ENCODE measurements at regions not wholly inside any gene's neighbourhood (a gene's known extent, or its start where the extent isn't known, plus 50 kb on each side); places are given as distances from the start of the nearest gene placed in this dataset.
"Not testable (repeated sequence)": the region's sequence is repeated elsewhere in the genome, so short reads cannot be mapped to it uniquely, and the experiment has no call there.

DNA sequence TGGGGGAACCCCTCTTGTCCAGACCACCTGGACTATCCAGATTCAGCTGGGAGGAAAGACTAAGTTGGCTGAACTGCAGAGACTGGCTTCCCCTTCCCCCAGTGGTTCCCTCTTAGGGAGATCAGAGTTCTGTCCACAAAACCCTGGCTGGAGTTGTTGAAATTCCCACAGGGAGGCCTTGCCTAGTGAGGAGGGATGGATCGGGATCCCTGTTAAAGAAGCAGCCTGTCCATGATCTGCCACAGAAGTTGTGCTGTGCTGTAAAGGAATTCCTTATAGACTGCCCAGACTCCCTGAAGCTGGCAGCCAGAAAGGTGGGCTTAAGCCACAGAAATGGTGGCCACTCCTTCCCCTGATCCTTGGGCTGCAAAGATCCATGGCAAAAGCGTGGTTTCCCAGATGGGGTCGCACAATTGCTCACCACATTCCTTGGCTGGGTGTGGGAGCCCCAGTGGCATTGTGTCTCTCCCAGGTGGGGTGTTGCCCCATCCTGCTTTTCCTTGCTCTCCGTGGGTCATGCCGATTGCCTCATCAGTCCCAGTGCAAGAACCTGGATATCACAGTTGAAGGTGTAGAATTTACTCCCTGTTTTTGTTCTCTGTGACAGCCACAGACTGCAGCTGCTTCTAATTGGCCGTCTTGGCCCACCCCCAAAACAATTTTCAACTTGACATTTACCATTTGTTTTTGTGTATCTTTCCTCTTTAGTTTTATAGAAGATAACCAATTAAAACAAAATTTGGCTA lies 342.4 kb downstream of the FGF10 start:
- TF ChIP-seq, protein P1, sequence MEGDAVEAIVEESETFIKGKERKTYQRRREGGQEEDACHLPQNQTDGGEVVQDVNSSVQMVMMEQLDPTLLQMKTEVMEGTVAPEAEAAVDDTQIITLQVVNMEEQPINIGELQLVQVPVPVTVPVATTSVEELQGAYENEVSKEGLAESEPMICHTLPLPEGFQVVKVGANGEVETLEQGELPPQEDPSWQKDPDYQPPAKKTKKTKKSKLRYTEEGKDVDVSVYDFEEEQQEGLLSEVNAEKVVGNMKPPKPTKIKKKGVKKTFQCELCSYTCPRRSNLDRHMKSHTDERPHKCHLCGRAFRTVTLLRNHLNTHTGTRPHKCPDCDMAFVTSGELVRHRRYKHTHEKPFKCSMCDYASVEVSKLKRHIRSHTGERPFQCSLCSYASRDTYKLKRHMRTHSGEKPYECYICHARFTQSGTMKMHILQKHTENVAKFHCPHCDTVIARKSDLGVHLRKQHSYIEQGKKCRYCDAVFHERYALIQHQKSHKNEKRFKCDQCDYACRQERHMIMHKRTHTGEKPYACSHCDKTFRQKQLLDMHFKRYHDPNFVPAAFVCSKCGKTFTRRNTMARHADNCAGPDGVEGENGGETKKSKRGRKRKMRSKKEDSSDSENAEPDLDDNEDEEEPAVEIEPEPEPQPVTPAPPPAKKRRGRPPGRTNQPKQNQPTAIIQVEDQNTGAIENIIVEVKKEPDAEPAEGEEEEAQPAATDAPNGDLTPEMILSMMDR (conservative IDR thresholded peaks at IDR 0.05), result no peak
- H3K27ac ChIP-seq, result no peak overlapping the region

DNA sequence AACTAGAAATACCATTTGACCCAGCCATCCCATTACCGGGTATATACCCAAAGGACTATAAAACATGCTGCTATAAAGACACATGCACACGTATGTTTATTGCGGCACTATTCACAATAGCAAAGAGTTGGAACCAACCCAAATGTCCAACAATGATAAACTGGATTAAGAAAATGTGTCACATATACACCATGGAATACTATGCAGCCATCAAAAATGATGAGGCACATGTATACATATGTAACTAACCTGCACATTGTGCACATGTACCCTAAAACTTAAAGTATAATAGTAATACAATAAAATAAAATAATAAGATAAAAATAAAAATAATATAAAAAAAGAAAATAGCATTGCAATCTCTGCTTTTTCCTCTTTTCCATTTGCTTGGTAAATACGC lies 344.7 kb downstream of the FGF10 start:
- H3K27ac ChIP-seq, result not testable (repeated sequence)

DNA sequence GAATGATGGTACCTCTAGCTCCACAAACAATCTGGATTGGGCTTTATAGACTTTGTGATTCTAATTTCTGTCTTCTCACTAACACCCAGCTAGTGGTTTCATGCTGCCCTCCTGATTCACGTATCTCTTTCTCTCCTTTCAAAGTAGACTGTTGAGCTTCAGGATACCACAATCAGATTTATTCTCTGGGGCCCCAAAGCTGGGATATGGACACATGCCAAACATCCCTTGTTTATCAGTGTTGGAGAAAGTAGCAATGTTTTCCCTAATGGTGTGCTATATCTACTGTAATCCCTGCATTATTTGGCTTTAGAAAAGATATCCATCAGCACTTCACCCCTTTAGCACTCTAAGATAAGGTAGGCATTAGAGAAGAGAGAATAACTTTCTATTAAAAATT lies 361.0 kb downstream of the FGF10 start:
- TF ChIP-seq, protein P1 (conservative IDR thresholded peaks at IDR 0.05), result no peak
- H3K27ac ChIP-seq, result no peak overlapping the region

- TF ChIP-seq, protein P1 (conservative IDR thresholded peaks at IDR 0.05), result no peak
- no peak overlapping the region for H3K27ac ChIP-seq
These were observed 366.6 kb downstream of the FGF10 start for GRCh38 chr5:44022622-44023021.

GRCh38 chr5:44011518-44011917 lies 377.7 kb downstream of the FGF10 start:
- TF ChIP-seq, protein P1 (conservative IDR thresholded peaks at IDR 0.05), result no peak
- H3K27ac ChIP-seq, result no peak overlapping the region

- peak overlapping the region; percentile 56; the same call in 1 of the 2 replicates for H3K27ac ChIP-seq
- TF ChIP-seq, protein P1 (conservative IDR thresholded peaks at IDR 0.05), result no peak
These were observed 386.8 kb downstream of the FGF10 start for GRCh38 chr5:44002381-44002901.

DNA sequence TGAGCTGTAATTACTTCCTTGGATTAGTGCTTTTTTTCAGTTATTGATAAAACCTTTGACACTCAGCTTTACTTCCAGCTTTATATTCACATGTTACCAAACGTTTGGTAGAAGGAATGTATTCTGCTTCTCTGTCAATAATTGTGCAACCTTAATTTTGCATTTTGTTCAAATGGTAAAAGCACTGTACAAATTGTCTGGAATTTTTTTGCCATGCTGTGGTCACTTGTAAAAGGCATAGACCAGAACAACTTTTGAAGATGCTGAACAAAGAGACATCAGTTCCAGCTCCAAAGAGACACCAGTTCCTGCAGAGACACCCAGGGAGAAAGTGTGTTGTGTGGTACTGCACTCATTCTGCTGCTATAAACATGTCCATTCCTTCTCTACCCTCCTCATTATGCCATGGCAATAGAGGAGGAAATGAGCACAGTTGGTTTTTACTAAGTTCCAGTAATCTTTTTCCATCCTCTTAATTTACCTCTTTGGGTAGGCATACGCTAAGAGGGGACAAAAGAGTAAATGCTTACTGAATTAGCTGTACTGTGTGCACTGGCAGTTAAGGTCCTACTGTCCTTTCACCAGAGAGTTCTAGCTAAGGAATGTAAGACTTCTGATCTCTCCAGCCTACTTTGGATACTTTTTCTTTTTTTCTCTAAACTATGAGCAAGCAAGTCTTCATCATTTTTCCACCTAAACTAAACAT lies 387.4 kb downstream of the FGF10 start:
- TF ChIP-seq, protein P1 (conservative IDR thresholded peaks at IDR 0.05), result no peak
- peak overlapping the region; percentile 56; the same call in 1 of the 2 replicates for H3K27ac ChIP-seq

Measured in VCaP (cell line).